HEK293T (cell line): ENCODE measurements at regions not wholly inside any gene's neighbourhood (a gene's known extent, or its start where the extent isn't known, plus 50 kb on each side); places are given as distances from the start of the nearest gene placed in this dataset.

ENCODE experiments used
- LEF1 ChIP-seq: fragments of 450-650 bp; IDR thresholded peaks from 2 replicates; pipeline ENCODE4 v1.6.1; 2017; ENCODE audit warnings: mild to moderate bottlenecking, borderline replicate concordance
- ZNF384 ChIP-seq: fragments of 450-650 bp; IDR thresholded peaks from 2 replicates; pipeline ENCODE4 v1.6.1; 2016

- TF ChIP-seq LEF1: no peak
- no peak for TF ChIP-seq ZNF384
These were observed 61.8 kb upstream of the A1CF start for GRCh38 chr10:50946991-50947781.
